AG04450 (cell line): ENCODE measurements at regions not wholly inside any gene's neighbourhood (a gene's known extent, or its start where the extent isn't known, plus 50 kb on each side); places are given as distances from the start of the nearest gene placed in this dataset.

Experiments used
- CTCF ChIA-PET: fragments of 300-600, 350-600 bp; formaldehyde crosslinking; extraction: SDS; loops from one replicate; lab custom pipeline; 2022; ENCODE audit warnings: antibody characterized with exemption, inconsistent platforms; lab: Charles Lee
- POLR2A ChIA-PET: fragments of 350-600 bp; formaldehyde crosslinking; extraction: SDS; loops from one replicate; lab custom pipeline; 2021; ENCODE audit warnings: antibody characterized with exemption, inconsistent platforms; lab: Yijun Ruan, JAX
- DNase-seq: peaks from one replicate; pipeline ENCODE4 v3.0.0-alpha.2; 2011; ENCODE audit warnings: low read depth, low spot score
- H3K27ac ChIP-seq: one replicate; pipeline ENCODE4 v1.5.1; 2012; ENCODE audit warnings: low read depth, low read length, control low read depth
- H3K27me3 ChIP-seq: one replicate; pipeline ENCODE4 v1.6.0; 2012; ENCODE audit warnings: low read length; ENCODE audit not compliant: control insufficient read depth, insufficient read depth
- H3K4me3 ChIP-seq: 2 replicates; pipeline ENCODE4 v1.5.1; 2011; ENCODE audit warnings: mild to moderate bottlenecking, low read depth, low read length, control low read depth
- H3K9me3 ChIP-seq: 2 replicates; pipeline ENCODE4 v1.5.1; 2012; ENCODE audit warnings: low read length; ENCODE audit not compliant: control insufficient read depth, insufficient read depth
- TF ChIP-seq, protein P1 (sequence below): IDR thresholded peaks from 2 replicates; pipeline ENCODE4 v1.5.1; 2011; ENCODE audit warnings: low read depth, low read length, control low read depth, inconsistent platforms

DNA sequence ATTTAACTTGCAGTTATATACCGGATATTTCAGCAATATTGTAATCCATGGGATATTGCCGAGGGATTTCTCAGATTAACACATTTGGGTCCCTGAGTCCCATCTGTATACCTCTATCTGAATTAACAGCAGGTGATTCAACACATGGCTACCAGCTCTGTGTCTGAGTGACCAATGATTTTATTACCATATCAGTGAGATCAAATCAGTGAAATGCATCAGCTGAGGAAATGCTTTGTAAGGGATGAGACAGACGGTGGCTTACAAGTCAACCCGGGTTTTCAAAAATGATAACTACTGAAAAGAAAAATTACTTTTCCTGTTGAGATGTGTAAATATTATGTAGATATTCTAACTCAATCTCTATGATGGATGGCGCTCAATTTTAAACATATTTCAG is 504.1 kb upstream of the PKN2 start:
- no peak for DNase-seq
- POLR2A ChIA-PET: no interaction called here
- TF ChIP-seq, protein P1, sequence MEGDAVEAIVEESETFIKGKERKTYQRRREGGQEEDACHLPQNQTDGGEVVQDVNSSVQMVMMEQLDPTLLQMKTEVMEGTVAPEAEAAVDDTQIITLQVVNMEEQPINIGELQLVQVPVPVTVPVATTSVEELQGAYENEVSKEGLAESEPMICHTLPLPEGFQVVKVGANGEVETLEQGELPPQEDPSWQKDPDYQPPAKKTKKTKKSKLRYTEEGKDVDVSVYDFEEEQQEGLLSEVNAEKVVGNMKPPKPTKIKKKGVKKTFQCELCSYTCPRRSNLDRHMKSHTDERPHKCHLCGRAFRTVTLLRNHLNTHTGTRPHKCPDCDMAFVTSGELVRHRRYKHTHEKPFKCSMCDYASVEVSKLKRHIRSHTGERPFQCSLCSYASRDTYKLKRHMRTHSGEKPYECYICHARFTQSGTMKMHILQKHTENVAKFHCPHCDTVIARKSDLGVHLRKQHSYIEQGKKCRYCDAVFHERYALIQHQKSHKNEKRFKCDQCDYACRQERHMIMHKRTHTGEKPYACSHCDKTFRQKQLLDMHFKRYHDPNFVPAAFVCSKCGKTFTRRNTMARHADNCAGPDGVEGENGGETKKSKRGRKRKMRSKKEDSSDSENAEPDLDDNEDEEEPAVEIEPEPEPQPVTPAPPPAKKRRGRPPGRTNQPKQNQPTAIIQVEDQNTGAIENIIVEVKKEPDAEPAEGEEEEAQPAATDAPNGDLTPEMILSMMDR: no peak
- H3K27me3 ChIP-seq: no peaks in the 10 kb centered on the region
- H3K4me3 ChIP-seq: no peak overlapping the region
- H3K27ac ChIP-seq: no peak overlapping the region
- CTCF ChIA-PET: interaction anchor here (0.6 to 4.4 kb wide), 21 partner anchors 7 to 886 kb away, joined by 3 to 52 read pairs (median 5); no protein-coding TSS in a partner anchor
- H3K9me3 ChIP-seq: no peaks in the 10 kb centered on the region

DNA sequence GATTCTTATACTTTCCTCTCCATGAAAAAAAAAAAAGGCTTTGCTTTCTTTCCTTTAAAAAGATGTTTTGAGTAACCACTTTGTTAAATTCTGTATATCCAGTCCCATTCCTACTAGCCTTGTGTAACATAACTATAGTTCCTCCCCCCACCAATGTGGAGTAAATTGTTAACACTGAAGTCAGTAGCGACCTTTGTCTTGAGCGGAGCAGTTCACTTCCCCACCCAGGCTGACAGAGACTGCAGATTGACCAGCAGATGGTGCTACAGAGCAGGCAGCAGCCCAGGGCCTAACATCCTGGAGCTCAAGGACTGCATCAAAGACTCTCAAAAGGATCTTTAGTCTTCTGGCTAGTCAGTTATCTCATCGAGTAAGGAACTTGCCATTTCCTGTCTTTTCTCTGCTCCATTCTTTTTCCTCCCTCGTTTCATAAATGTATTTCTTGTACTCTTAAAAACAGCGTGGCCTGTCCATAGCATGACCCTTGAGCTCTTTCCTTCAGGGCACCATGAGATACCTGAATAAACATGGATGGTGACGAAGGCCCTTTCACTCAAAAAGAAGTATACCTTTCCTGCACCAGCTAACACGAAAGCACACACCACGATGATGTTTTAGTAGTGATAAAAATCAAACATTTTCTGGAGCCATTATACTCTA is 503.5 kb upstream of the PKN2 start:
- Histone ChIP-seq H3K9me3 (no peaks in the 10 kb centered on the region), H3K27me3 (no peaks in the 10 kb centered on the region), H3K27ac (no peak overlapping the region), H3K4me3 (no peak overlapping the region)
- ChIA-PET POLR2A (no interaction called here), CTCF (interaction anchor here (0.5 to 4.4 kb wide), 50 partner anchors 8 to 1016 kb away, joined by 3 to 52 read pairs (median 4); no protein-coding TSS in a partner anchor)
- DNase-seq: peak; percentile 55
- TF ChIP-seq, protein P1: peak; percentile 100

DNA sequence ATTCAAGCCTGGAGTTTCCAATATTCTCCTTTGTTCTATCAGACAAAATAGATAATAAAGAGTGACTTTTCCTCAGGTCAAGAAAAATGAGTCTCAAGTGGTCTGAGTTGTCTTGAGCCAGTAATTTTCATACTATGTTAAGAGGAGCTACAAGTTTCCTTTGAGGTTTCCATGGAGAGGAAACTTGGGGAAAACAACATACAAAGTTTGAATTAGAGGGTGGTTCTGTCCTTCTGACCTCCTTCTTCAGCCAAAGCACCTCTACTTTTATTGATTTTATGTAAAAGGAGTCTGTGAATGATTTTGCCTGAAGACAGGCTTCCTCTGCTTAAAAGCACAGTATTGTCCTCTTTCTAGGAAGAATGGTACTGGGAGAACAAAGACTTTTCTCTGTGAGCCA is 497.2 kb upstream of the PKN2 start:
- TF ChIP-seq, protein P1: no peak
- DNase-seq: no peak
- no peak overlapping the region for H3K27ac ChIP-seq
- ChIA-PET POLR2A (no interaction called here), CTCF (no interaction called here)
- H3K27me3 ChIP-seq: no peaks in the 10 kb centered on the region
- H3K9me3 ChIP-seq: no peaks in the 10 kb centered on the region
- no peak overlapping the region for H3K4me3 ChIP-seq

DNA sequence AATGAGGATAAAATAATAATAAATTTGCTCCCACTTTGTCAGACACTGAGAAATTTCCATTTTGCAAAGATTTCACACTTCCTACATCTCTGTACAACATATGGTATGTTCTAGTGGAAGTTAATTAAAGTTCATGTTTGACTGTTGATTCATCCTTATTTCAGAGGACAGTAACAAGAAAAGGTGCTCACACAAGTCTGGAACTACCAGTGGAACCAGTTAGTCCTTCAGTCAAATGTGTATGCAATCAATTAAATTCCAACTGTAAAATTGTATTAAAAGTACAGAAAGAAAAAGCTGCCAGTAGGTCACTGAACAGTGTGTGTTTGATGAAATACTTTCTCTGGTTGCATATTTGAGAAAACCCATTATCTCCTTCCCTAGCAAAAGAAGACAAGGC is 496.0 kb upstream of the PKN2 start:
- Histone ChIP-seq H3K27me3 (no peaks in the 10 kb centered on the region), H3K9me3 (no peaks in the 10 kb centered on the region), H3K27ac (no peak overlapping the region), H3K4me3 (no peak overlapping the region)
- ChIA-PET POLR2A (no interaction called here), CTCF (interaction anchor here (1.2 kb wide), 1 partner anchor 7 kb away, joined by 5 read pairs; no protein-coding TSS in a partner anchor)
- TF ChIP-seq, protein P1: no peak
- DNase-seq: no peak

DNA sequence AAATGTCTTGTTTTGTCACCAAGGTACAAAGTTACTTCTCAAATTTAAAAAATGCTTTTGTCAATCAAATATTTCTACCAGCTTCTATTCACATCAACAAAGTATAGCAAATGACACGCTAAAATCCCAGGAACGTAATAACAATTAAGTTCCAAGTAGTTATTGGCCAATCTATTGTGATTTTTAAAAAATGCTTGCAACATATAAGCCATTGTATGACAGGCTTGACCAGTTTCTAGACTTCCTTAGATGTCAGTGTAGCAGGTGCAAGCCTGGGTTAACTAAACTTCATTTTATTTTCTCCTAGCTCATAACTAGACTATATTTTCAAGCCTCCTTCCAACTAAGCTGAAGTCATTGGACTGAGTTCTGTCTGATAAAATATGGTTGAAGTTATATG is 494.5 kb upstream of the PKN2 start:
- POLR2A ChIA-PET: no interaction called here
- Histone ChIP-seq H3K27me3 (no peaks in the 10 kb centered on the region), H3K9me3 (no peaks in the 10 kb centered on the region), H3K4me3 (no peak overlapping the region), H3K27ac (no peak overlapping the region)
- no peak for DNase-seq
- CTCF ChIA-PET: no interaction called here
- TF ChIP-seq, protein P1: no peak
